ENCODE measurements at regions not wholly inside any gene's neighbourhood (a gene's known extent, or its start where the extent isn't known, plus 50 kb on each side); places are given as distances from the start of the nearest gene placed in this dataset.

DNA sequence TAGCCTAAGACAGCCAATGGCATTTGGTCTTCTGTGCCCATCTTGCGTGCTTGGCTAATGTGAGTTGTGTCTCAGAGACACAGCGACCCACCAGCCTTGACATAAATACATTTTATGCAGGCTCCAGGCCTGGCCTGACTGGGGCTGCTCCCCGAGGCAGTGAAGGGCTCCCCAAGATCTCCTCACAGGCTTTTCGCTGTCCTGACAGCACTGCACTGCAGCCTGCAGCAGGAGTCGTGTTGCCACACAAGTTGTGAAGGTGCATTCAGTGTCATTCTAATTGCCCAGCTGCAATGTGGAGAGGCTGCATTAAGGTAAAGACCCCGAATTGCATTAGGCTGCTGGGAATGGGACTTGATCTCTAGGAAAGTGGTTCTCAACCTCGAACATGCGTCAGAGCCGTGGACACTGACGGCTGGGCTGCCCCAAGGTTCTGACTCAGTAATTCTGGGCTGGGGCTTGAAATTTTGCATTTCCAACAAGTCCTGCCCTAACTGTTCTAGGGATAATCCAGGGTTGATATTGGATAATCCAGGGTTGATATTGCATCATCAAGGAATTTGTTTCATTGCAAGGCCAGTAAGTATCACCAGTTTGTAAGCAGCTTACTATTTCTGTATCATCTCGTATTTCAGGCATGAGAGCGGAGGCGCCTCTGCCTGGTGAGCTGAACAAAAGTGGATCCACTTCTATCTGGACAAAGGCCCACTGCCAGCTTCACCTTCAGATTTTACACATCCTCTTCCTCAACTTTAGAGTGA, 108.7 kb upstream of the INSIG1 start:
- TF ChIP-seq ZNF274 (IDR thresholded peaks at IDR 0.05; ENCODE audit: low read depth, low read length), result no peak
- H3K4me3 ChIP-seq (ENCODE audit: low read length), result no peak overlapping the region

- no peak overlapping the region for H3K4me3 ChIP-seq (ENCODE audit: low read length)
- no peak for TF ChIP-seq ZNF274 (IDR thresholded peaks at IDR 0.05; ENCODE audit: low read depth, low read length)
Observed at GRCh38 chr7:155189590-155189989, 108.1 kb upstream of the INSIG1 start.

- no peak for TF ChIP-seq ZNF274 (IDR thresholded peaks at IDR 0.05; ENCODE audit: low read depth, low read length)
- H3K4me3 ChIP-seq (ENCODE audit: low read length), result no peak overlapping the region
Observed at GRCh38 chr7:155190688-155191087, 107.0 kb upstream of the INSIG1 start.

DNA sequence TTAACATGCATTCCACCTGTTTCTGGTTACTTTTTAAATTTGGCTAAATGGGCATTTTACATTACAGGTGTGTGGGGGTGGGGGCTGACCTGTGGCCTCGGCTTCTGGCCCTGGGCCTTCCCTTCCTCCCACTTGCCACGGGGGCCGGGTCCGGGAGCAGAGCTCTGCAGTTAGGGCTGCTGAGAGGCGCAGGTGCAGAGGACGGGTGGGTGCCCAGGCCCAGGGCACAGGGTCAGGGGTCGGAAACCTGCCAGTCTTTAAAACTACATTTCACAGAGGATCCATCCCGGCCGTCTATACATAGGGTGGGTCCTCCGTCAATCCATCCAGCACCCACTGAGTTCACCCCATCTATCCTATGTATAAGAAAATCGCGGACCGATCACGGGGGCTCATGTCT, 106.5 kb upstream of the INSIG1 start:
- no peak overlapping the region for H3K4me3 ChIP-seq (ENCODE audit: low read length)

GRCh38 chr7:155191901-155192478, 105.7 kb upstream of the INSIG1 start:
- no peak for TF ChIP-seq ZNF274 (IDR thresholded peaks at IDR 0.05; ENCODE audit: low read depth, low read length)
- no peak overlapping the region for H3K4me3 ChIP-seq (ENCODE audit: low read length)

More for the DNA sequence above, 106.5 kb upstream of the INSIG1 start:
- TF ChIP-seq ZNF274 (IDR thresholded peaks at IDR 0.05; ENCODE audit: low read depth, low read length), result no peak

DNA sequence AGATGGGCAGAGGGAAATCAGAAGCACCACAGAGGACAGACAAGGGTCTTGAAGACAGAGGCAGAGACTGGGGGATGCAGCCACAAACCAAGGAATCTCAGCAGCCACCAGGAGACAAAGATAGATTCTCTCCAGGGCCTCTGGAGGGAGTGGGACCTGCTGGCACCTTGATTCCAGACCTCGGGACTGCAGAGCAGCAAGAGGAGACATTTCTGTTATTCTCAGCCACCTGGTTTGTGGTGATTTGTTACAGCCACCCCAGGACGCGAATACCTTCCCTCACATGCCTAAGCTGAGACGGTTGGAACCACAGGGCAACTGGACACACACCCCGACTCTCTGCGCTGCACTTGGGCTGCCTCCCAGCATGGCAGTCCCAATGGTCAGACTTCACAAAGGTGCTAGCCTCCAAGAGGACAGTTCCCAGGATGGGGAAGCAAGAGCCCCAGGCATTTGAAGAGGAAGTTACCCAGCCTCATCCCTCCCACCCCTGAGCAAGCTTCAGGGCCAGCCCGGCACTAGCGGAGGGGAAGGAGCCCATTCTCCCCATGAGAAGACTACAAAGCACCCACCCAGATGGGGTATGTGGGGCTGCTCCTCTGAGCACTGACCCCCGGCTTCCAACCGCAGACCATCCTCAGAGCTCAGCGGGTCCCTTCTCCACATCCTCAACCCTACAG, 104.6 kb upstream of the INSIG1 start:
- no peak overlapping the region for H3K4me3 ChIP-seq (ENCODE audit: low read length)
- no peak for TF ChIP-seq ZNF274 (IDR thresholded peaks at IDR 0.05; ENCODE audit: low read depth, low read length)

GRCh38 chr7:155193716-155194115, 104.0 kb upstream of the INSIG1 start:
- H3K4me3 ChIP-seq (ENCODE audit: low read length), result no peak overlapping the region
- no peak for TF ChIP-seq ZNF274 (IDR thresholded peaks at IDR 0.05; ENCODE audit: low read depth, low read length)

GRCh38 chr7:155194382-155195140, 103.1 kb upstream of the INSIG1 start:
- H3K4me3 ChIP-seq (ENCODE audit: low read length), result no peak overlapping the region
- TF ChIP-seq ZNF274 (IDR thresholded peaks at IDR 0.05; ENCODE audit: low read depth, low read length), result no peak

DNA sequence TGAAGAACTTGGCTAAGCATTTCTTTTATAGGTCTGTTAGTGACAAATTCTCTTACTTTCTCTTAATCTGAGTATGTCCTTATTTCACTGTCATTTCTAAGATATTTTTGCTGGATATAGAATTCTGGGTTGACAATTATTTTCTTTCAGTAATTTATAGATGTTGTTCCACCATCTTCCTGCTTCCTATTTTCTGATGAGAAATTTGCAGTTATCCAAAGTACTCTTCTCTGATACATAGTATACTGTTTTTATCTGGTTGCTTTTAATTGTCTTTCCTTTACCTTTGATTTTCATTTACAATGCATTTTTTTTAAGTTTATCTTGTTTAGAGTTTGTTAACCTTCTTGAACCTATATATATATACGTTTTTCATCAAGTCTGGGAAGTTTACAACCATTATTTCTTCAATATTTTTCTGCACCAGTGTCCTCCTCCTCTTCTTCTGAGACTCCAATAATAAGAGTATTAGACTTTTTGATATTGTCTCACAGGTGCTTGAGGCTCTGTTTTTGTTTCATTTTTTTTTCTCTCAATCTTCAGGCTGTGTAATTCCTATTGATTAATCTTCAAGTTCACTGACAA, 101.6 kb upstream of the INSIG1 start:
- no peak overlapping the region for H3K4me3 ChIP-seq (ENCODE audit: low read length)
- TF ChIP-seq ZNF274 (IDR thresholded peaks at IDR 0.05; ENCODE audit: low read depth, low read length), result no peak

DNA sequence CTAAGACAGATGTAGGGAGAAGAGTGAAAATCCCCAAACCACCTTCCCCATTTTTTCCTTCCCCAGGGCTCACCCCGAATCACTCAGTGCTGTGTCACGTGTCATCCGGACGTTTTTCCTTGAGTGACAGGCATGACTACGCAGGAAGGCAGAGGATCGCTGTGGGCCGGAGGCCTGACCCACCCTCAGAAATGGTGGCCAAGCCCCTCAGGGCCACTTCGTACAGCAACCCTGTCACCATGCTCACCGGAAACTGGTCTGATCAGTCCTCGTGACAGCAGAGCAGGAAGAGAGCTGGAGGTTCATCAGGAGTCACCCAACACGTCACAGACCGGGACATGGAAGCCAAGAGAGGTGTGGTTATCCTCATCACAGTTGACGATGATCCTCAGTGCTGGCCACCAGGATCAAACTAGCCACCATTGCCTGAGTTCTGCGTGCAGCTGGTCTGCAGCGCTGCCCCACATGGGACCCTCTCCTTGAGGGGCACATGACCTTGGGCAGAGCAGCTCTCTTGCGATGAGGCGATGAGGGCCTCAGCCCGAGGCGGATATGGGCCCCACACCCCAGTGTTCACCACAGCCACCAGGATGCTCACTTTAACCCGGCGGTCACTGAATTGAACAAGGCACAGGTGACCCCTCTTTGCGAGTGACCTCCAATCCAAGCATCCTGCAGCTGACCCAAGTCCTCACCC, 99.3 kb upstream of the INSIG1 start:
- H3K4me3 ChIP-seq (ENCODE audit: low read length), result no peak overlapping the region
- TF ChIP-seq ZNF274 (IDR thresholded peaks at IDR 0.05; ENCODE audit: low read depth, low read length), result no peak

DNA sequence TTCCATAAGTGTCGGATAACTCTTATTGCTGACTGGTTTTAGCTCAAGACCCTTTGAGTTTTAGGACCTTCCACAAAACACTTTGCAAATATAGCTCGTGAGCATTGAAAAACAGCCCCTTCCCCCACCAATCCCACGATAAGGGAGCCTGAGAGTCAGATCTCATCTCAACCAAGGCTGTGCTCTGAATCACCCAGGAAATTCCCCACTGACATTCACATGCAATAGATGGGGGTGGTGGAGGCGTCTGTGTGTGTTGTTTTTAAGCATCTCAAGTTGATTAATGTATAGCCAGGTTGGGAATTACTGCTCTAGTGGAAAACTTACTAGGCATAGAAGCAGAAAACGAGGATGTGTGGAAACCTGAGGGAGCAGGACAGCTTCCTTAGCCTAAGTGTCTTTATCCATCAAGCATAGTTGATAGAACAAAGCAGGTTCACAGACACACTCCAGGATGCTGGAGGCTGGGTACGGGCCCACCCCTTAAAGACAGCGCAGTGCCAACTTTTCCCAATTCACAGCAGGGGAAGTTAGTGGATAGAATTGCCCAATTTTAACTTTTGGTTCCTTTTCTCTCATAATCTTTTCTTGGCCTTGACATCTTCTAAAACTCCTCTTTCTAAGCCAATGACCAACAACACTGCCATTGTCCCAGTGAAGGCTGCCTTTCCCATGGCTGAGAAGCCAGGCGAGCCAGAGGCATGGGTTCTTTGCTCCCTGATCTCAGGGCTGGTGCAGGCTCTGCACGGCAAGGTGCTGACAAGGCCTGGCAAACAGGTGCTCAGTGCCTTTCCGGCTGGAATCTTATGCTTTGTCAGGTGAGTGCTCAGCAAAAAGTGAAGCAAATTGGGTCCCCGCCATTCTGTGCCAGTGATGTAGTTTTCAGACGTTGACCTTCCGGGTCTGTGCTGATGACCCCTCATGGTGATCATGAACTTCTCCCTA, 98.5 kb upstream of the INSIG1 start:
- no peak overlapping the region for H3K4me3 ChIP-seq (ENCODE audit: low read length)
- no peak for TF ChIP-seq ZNF274 (IDR thresholded peaks at IDR 0.05; ENCODE audit: low read depth, low read length)

DNA sequence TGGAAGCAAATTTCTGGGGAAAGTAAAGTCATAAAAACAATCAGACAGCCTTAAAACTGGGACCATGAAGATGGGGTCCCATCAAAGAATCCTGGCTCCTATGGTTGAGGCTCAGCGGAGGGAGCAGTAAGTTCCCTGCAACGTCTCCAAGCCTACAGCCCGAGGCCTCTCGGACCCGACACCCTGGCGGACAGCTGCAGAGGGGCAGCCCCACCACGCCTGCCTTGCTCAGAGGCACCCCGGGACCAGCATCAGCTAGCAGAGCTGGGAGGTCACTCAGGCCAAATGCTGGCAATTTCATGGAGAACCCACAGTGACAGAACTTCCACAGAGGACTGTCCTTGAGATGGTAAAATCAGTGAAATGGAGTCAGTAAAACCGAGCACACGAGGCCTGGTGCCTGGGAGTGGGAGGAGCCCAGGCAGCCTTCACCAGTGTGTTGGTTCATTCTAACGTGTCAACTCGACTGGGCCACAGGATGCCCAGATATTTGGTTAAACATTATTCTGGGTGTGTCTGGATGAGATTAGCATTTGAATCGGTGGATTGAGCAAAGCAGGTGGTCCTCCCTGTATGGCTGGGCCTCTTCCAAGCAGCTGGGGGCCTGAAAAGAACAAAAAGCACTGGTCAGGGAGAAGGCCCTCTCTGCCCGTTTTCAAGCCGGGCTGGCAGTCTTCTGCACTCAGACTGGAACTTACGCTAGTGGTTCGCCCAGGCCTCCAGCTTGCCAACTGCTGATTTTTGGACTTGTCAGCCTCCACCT, 96.2 kb upstream of the INSIG1 start:
- TF ChIP-seq ZNF274 (IDR thresholded peaks at IDR 0.05; ENCODE audit: low read depth, low read length), result no peak
- H3K4me3 ChIP-seq (ENCODE audit: low read length), result no peak overlapping the region
